ENCODE measurements at regions not wholly inside any gene's neighbourhood (a gene's known extent, or its start where the extent isn't known, plus 50 kb on each side); places are given as distances from the start of the nearest gene placed in this dataset.

DNA sequence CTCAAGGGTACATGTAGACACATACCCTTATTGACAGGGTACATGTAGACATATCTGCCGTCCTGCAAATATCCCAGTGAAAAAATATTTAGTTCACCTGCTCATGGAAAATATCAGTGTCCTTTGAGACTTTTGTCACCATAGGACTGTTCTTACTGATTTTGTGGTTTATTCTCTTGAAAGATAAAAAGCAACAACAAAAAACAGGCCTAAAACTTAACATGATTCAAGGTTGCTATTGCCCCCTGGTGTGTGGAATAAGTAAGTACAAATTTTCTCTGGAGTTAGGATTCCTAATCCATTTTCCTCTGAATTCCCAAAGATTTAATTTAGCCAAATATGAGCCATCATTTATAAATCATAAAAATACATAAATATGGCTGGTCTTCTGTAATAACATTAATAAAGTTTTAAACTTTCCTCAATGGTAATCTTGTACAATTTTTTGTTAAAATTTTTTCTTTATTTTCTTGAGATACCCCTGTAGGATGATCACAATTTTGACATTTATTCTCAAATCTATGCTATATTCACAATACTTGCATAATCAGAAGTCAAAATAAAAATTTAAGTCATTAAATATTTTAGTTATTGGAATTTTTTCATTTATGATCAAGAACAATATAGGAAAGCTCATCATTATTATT, 741.4 kb upstream of the POT1 start:
- TF ChIP-seq, protein P1, sequence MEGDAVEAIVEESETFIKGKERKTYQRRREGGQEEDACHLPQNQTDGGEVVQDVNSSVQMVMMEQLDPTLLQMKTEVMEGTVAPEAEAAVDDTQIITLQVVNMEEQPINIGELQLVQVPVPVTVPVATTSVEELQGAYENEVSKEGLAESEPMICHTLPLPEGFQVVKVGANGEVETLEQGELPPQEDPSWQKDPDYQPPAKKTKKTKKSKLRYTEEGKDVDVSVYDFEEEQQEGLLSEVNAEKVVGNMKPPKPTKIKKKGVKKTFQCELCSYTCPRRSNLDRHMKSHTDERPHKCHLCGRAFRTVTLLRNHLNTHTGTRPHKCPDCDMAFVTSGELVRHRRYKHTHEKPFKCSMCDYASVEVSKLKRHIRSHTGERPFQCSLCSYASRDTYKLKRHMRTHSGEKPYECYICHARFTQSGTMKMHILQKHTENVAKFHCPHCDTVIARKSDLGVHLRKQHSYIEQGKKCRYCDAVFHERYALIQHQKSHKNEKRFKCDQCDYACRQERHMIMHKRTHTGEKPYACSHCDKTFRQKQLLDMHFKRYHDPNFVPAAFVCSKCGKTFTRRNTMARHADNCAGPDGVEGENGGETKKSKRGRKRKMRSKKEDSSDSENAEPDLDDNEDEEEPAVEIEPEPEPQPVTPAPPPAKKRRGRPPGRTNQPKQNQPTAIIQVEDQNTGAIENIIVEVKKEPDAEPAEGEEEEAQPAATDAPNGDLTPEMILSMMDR (IDR thresholded peaks at IDR 0.05 in 4 of 5, conservative IDR thresholded peaks at IDR 0.05 in 1 of 5), result peak in 1 of 5 experiments; percentile 8
- TF ChIP-seq POLR2A (IDR thresholded peaks at IDR 0.05), result no peak

All from gastrocnemius medialis (tissue), 4 donors.